Body of pancreas (tissue), 4 donors: ENCODE measurements at regions not wholly inside any gene's neighbourhood (a gene's known extent, or its start where the extent isn't known, plus 50 kb on each side); places are given as distances from the start of the nearest gene placed in this dataset.

ENCODE experiments used
- CTCF ChIP-seq, 7 experiments: fragments of 450-650 bp in 4 of 7; fragments of 200-600 bp in 3 of 7; sonication (generic) in 3 of 7; IDR thresholded peaks; one replicate each; pipeline ENCODE4 v1.5.1; 2016 to 2019; ENCODE audit warnings: antibody characterized with exemption in 7 of 7
- POLR2A ChIP-seq, 3 donors: fragments of 450-650 bp; IDR thresholded peaks; one replicate each; pipeline ENCODE4 v1.6.1; 2016; ENCODE audit warnings: antibody characterized with exemption in 3 of 3, mild to moderate bottlenecking in 2 of 3

GRCh38 chr2:48134704-48135103 lies 179.8 kb upstream of the FOXN2 start:
- TF ChIP-seq CTCF (IDR thresholded peaks at IDR 0.05): no peak
- TF ChIP-seq POLR2A (IDR thresholded peaks at IDR 0.05): no peak
